ENCODE measurements at regions not wholly inside any gene's neighbourhood (a gene's known extent, or its start where the extent isn't known, plus 50 kb on each side); places are given as distances from the start of the nearest gene placed in this dataset.

DNA sequence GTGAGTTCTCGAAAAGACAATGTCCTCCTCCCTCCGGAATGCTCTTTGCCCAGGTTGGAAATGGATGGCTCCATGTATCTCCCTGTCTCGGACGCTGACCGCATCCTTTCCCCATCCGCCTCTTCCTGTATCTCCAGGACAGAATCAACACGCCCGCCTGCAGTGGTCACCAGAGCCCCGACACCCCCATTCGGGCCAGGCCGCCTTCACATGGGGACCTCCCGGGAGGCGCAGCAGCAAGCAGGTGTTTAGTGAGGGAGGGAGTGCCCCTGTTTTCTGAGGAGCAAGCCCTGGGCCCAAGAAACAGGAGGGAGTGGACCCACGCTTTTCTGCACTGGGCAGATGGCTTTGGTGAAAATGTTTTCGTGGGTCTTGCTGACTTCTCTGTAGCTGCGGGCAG, 83.5 kb upstream of the TTC34 start:
- Histone ChIP-seq H2AFZ (no peak overlapping the region), H3K4me1 (no peaks in the 10 kb centered on the region), H3K9ac (no peak overlapping the region), H3K4me3 (ENCODE audit: low read depth, low read length) (no peak overlapping the region), H3K27ac (no peak overlapping the region), H3K4me2 (ENCODE audit: low read length) (no peak overlapping the region), H3K27me3 (ENCODE audit: control insufficient read depth, insufficient read depth, low read length) (peaks cover 5% of the 10 kb centered on the region), H3K36me3 (ENCODE audit: control insufficient read depth, insufficient read depth, low read length) (no peaks in the 10 kb centered on the region), H3K79me2 (no peaks in the 10 kb centered on the region), H3K9me3 (ENCODE audit: control insufficient read depth, low read length) (no peaks in the 10 kb centered on the region)
- no peak for TF ChIP-seq CTCF (IDR thresholded peaks at IDR 0.05)

DNA sequence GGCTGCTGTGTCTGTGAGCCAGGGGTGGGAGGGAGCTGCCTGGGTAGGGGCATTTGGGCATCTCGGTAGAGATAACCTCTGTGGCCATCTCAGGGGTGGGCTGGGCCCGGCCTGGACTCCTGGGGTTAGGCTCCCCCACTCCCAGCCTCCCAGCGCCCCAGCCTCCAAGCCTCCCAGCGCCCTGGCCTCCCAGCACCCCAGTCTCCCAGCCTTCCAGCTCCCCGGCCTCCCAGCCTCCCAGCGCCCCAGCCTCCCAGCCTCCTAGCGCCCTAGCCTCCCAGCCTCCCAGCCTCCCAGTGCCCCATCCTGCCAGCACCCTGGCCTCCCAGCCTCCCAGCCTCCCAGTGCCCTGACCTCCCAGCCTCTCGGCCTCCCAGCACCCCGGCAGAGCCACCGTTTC, 85.1 kb upstream of the TTC34 start:
- H3K79me2 ChIP-seq = no peaks in the 10 kb centered on the region
- no peak overlapping the region for H3K4me3 ChIP-seq (ENCODE audit: low read depth, low read length)
- no peak overlapping the region for H3K9ac ChIP-seq
- H3K36me3 ChIP-seq (ENCODE audit: control insufficient read depth, insufficient read depth, low read length) = no peaks in the 10 kb centered on the region
- H3K4me2 ChIP-seq (ENCODE audit: low read length) = no peak overlapping the region
- H3K27ac ChIP-seq = no peak overlapping the region
- H2AFZ ChIP-seq = no peak overlapping the region
- H3K4me1 ChIP-seq = no peaks in the 10 kb centered on the region
- peaks cover 8% of the 10 kb centered on the region for H3K27me3 ChIP-seq (ENCODE audit: control insufficient read depth, insufficient read depth, low read length)
- H3K9me3 ChIP-seq (ENCODE audit: control insufficient read depth, low read length) = no peaks in the 10 kb centered on the region
- TF ChIP-seq CTCF (IDR thresholded peaks at IDR 0.05) = no peak

DNA sequence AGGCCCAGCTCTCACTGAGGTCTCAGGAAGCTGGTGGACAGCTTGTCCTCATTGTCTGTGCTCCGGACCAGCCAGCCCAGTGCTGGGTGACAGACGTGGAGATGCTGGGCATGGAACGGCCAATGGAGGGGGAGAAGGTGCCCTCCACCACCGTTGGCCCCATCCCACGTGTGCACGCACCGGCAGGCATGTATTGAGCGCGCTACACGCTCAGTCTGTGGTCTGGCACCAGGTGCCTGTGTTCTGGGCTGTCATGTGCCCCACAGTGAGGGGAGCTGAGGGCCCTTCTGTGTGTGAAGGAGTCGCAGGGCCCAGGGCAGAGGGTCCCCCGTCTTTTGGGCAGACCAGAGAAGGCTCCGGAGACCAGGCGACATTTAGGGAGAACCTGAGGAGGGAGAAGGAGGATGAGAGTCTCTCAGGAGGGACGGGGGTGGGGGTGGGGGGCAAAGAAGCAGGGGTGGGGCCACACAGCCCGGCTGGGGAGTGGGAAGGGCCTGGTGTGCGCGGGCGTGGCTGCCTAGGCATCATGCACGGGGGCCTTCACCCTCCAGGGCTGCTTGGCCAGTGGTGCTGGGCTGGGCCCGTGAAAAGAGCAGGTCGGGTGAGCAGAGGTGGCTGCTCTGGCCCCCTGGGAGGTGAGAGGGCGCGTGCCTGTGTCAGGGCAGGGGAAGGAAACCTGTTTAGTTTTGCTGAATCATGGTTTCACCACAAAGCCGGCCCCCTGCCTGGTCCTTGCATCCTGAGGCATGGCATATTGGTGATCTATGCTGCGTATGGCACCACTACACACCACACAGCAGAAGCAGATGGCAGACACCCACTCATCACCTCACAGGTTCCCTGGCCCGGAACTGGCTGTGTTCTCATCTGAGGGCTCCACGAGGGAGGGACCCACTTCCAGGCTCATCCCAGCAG, 86.7 kb upstream of the TTC34 start:
- Histone ChIP-seq H3K4me3 (ENCODE audit: low read depth, low read length) (no peak overlapping the region), H3K4me1 (no peaks in the 10 kb centered on the region), H2AFZ (no peak overlapping the region), H3K9ac (no peak overlapping the region), H3K36me3 (ENCODE audit: control insufficient read depth, insufficient read depth, low read length) (no peaks in the 10 kb centered on the region), H3K9me3 (ENCODE audit: control insufficient read depth, low read length) (no peaks in the 10 kb centered on the region), H3K27me3 (ENCODE audit: control insufficient read depth, insufficient read depth, low read length) (peaks cover 8% of the 10 kb centered on the region), H3K4me2 (ENCODE audit: low read length) (no peak overlapping the region), H3K79me2 (no peaks in the 10 kb centered on the region), H3K27ac (no peak overlapping the region)
- no peak for TF ChIP-seq CTCF (IDR thresholded peaks at IDR 0.05)

- Histone ChIP-seq H3K9me3 (ENCODE audit: control insufficient read depth, low read length) (no peaks in the 10 kb centered on the region), H3K36me3 (ENCODE audit: control insufficient read depth, insufficient read depth, low read length) (no peaks in the 10 kb centered on the region), H3K27me3 (ENCODE audit: control insufficient read depth, insufficient read depth, low read length) (peaks cover 13% of the 10 kb centered on the region), H3K9ac (no peak overlapping the region), H3K4me2 (ENCODE audit: low read length) (no peak overlapping the region), H3K27ac (no peak overlapping the region), H3K79me2 (no peaks in the 10 kb centered on the region), H3K4me1 (no peaks in the 10 kb centered on the region), H2AFZ (no peak overlapping the region), H3K4me3 (ENCODE audit: low read depth, low read length) (no peak overlapping the region)
- no peak for TF ChIP-seq CTCF (IDR thresholded peaks at IDR 0.05)
These were observed 88.8 kb upstream of the TTC34 start for GRCh38 chr1:2890221-2890850.
